Prostate gland (tissue), 2 donors: ENCODE measurements at regions not wholly inside any gene's neighbourhood (a gene's known extent, or its start where the extent isn't known, plus 50 kb on each side); places are given as distances from the start of the nearest gene placed in this dataset.

Experiments used
- CTCF ChIP-seq, 4 experiments: fragments of 200-600 bp in 2 of 4; fragments of 450-650 bp in 2 of 4; sonication (generic) in 2 of 4; IDR thresholded peaks; 1 replicate in 3 of 4; 2 replicates in 1 of 4; pipeline ENCODE4 v1.5.1; 2016 to 2019; ENCODE audit warnings: antibody characterized with exemption in 4 of 4, mild to moderate bottlenecking in 2 of 4, moderate library complexity in 2 of 4
- POLR2A ChIP-seq: fragments of 450-650 bp; IDR thresholded peaks from one replicate; pipeline ENCODE4 v1.6.1; 2016; ENCODE audit warnings: antibody characterized with exemption, mild to moderate bottlenecking
- POLR2AphosphoS5 ChIP-seq: sonication (generic); formaldehyde crosslinking; IDR thresholded peaks from one replicate; pipeline ENCODE4 v1.6.1; 2017; ENCODE audit warnings: antibody characterized with exemption

DNA sequence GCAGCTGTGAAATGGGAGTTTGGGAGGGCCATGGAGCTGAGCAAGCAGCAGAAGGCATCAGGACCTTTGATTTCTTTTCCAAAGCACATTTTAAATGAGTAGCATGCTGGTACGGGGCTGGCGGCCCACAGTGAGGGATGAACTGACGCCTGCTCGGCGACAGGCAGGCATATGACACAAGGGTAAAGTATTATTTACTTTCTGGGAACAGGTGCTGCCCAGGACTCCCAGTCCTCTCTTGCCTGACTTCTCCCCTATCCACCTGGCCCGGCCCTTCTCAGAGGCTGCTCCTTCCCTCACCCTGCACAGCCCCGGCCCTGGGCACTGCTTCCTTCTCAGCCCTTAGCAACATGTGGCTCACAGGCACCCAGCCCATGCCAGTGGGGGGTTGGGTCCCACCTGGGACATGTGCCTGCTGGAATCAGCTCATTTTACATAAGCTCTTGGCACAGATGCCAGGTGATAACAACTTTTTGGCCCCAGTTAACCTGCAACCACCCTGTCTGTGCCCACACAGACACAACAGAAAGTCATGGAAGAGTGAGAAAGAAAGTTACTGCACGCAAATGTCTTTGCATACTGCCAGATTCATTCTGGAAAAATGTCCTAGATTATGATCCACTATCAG is 112.3 kb upstream of the GADD45A start:
- TF ChIP-seq CTCF (IDR thresholded peaks at IDR 0.05) (no peak), POLR2A (no peak), POLR2AphosphoS5 (peak; percentile 29)
